DND-41 (cell line): ENCODE measurements at regions not wholly inside any gene's neighbourhood (a gene's known extent, or its start where the extent isn't known, plus 50 kb on each side); places are given as distances from the start of the nearest gene placed in this dataset.

Source experiments
- ATAC-seq: fragments of 200-7000 bp; cut with Tn5 transposase; 3 replicates; pipeline ENCODE4 v1.9.1; 2021; ENCODE audit warnings: low read depth; ENCODE audit not compliant: insufficient read depth
- DNase-seq: peaks from one replicate; pipeline ENCODE4 v3.0.0-alpha.2; 2020
- H2AFZ ChIP-seq: 2 replicates; pipeline ENCODE4 v1.6.0; 2012; ENCODE audit warnings: low read depth, low read length
- H3K27ac ChIP-seq: 2 replicates; pipeline ENCODE4 v1.5.1; 2012; ENCODE audit warnings: low read length, inconsistent platforms
- H3K27me3 ChIP-seq: fragments of 200-600 bp; sonication (generic); 2 replicates; pipeline ENCODE4 v1.6.0; 2012; ENCODE audit warnings: low read length, mild to moderate bottlenecking, inconsistent platforms; ENCODE audit not compliant: insufficient read depth, poor library complexity
- H3K36me3 ChIP-seq: 2 replicates; pipeline ENCODE4 v1.5.1; 2012; ENCODE audit warnings: low read length, inconsistent platforms; ENCODE audit not compliant: insufficient read depth
- H3K4me1 ChIP-seq: 2 replicates; pipeline ENCODE4 v1.5.1; 2012; ENCODE audit warnings: mild to moderate bottlenecking, low read length; ENCODE audit not compliant: insufficient read depth
- H3K4me2 ChIP-seq: 2 replicates; pipeline ENCODE4 v1.6.0; 2012; ENCODE audit warnings: mild to moderate bottlenecking, moderate library complexity, low read length, inconsistent platforms; ENCODE audit not compliant: insufficient read depth
- H3K4me3 ChIP-seq, 2 experiments: fragments of 200-600 bp in 1 of 2; shearing (Covaris generic) in 1 of 2; 2 replicates each; pipeline ENCODE4 v1.5.1; 2012 to 2016; ENCODE audit warnings: inconsistent platforms in 2 of 2, low read length in 2 of 2, mild to moderate bottlenecking in 2 of 2, low read depth in 1 of 2, moderate library complexity in 1 of 2
- H3K79me2 ChIP-seq: 2 replicates; pipeline ENCODE4 v1.6.0; 2012; ENCODE audit warnings: low read length, inconsistent platforms; ENCODE audit not compliant: insufficient read depth
- H3K9ac ChIP-seq: 2 replicates; pipeline ENCODE4 v1.6.0; 2012; ENCODE audit warnings: low read depth, mild to moderate bottlenecking, inconsistent platforms, low read length, moderate library complexity
- H3K9me3 ChIP-seq: 2 replicates; pipeline ENCODE4 v1.5.1; 2012; ENCODE audit warnings: low read length, moderate library complexity, mild to moderate bottlenecking, inconsistent platforms; ENCODE audit not compliant: insufficient read depth, severe bottlenecking
- H4K20me1 ChIP-seq: 2 replicates; pipeline ENCODE4 v1.6.0; 2012; ENCODE audit warnings: low read length; ENCODE audit not compliant: insufficient read depth
- CTCF ChIP-seq: IDR thresholded peaks from 2 replicates; pipeline ENCODE4 v1.5.1; 2012; ENCODE audit warnings: borderline replicate concordance, low read length, moderate library complexity, mild to moderate bottlenecking; ENCODE audit not compliant: poor library complexity, severe bottlenecking; ENCODE audit errors: extremely low read depth
- EZH2 ChIP-seq: IDR thresholded peaks from 3 replicates; pipeline ENCODE4 v1.6.1; 2012; ENCODE audit warnings: borderline replicate concordance, low read depth, mild to moderate bottlenecking, moderate library complexity, low read length, inconsistent platforms; ENCODE audit not compliant: severe bottlenecking

GRCh38 chr6:4371207-4371921 is 236.0 kb upstream of the ECI2 start:
- H3K4me1 ChIP-seq: no peaks in the 10 kb centered on the region
- no peaks in the 10 kb centered on the region for H3K36me3 ChIP-seq
- no peak overlapping the region for H2AFZ ChIP-seq
- H3K4me2 ChIP-seq: no peak overlapping the region
- no peak overlapping the region for H3K27ac ChIP-seq
- H3K9ac ChIP-seq: no peak overlapping the region
- H3K9me3 ChIP-seq: no peaks in the 10 kb centered on the region
- TF ChIP-seq CTCF: no peak
- TF ChIP-seq EZH2: no peak
- H3K27me3 ChIP-seq: no peaks in the 10 kb centered on the region
- H3K4me3 ChIP-seq: no peak overlapping the region
- H4K20me1 ChIP-seq: no peaks in the 10 kb centered on the region
- ATAC-seq (no peak), DNase-seq (no peak)
- no peaks in the 10 kb centered on the region for H3K79me2 ChIP-seq

GRCh38 chr6:4370066-4370465 is 234.7 kb upstream of the ECI2 start:
- DNase-seq (no peak), ATAC-seq (no peak)
- Histone ChIP-seq H3K4me2 (no peak overlapping the region), H3K27me3 (no peaks in the 10 kb centered on the region), H3K4me1 (no peaks in the 10 kb centered on the region), H2AFZ (no peak overlapping the region), H3K9ac (no peak overlapping the region), H3K27ac (no peak overlapping the region), H3K79me2 (no peaks in the 10 kb centered on the region), H3K4me3 (no peak overlapping the region), H3K9me3 (no peaks in the 10 kb centered on the region), H4K20me1 (no peaks in the 10 kb centered on the region), H3K36me3 (no peaks in the 10 kb centered on the region)
- no peak for TF ChIP-seq CTCF
- no peak for TF ChIP-seq EZH2

- DNase-seq (no peak), ATAC-seq (no peak)
- TF ChIP-seq EZH2 (no peak), CTCF (no peak)
- Histone ChIP-seq H3K9me3 (no peaks in the 10 kb centered on the region), H2AFZ (no peak overlapping the region), H3K27me3 (no peaks in the 10 kb centered on the region), H3K4me1 (no peaks in the 10 kb centered on the region), H4K20me1 (no peaks in the 10 kb centered on the region), H3K79me2 (no peaks in the 10 kb centered on the region), H3K4me2 (no peak overlapping the region), H3K27ac (no peak overlapping the region), H3K36me3 (no peaks in the 10 kb centered on the region), H3K9ac (no peak overlapping the region), H3K4me3 (no peak overlapping the region)
These were observed 234.2 kb upstream of the ECI2 start for GRCh38 chr6:4369616-4370015.
